ENCODE measurements at regions not wholly inside any gene's neighbourhood (a gene's known extent, or its start where the extent isn't known, plus 50 kb on each side); places are given as distances from the start of the nearest gene placed in this dataset.

DNA sequence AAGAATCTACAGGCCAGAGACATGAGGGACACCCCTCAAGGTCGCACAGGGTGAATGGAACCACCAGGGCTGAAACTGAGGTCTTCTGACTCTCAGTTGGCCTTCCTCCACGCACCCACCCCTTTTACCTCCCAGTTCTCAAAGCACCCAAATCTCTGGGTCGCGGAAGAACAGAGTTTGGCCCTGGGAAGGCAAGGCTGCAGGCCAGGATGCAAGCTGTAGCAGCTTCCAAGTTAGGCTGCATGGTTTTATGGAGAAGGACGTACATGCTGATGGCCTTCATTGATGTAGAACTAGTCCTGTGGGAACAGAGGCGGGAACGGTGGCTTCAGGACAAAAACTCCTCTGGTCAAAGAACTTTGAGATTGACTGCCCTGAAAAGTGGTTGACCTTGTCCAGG lies 143.5 kb upstream of the B3GAT1 start:
- no peak for DNase-seq (ENCODE audit: low spot score)
- H3K27ac Mint-ChIP-seq (ENCODE audit: unreplicated experiment), result no peak overlapping the region
- H3K4me3 Mint-ChIP-seq (ENCODE audit: unreplicated experiment), result no peak overlapping the region
- no peaks in the 10 kb centered on the region for H3K36me3 Mint-ChIP-seq (ENCODE audit: low read depth)
- TF ChIP-seq, protein P1, sequence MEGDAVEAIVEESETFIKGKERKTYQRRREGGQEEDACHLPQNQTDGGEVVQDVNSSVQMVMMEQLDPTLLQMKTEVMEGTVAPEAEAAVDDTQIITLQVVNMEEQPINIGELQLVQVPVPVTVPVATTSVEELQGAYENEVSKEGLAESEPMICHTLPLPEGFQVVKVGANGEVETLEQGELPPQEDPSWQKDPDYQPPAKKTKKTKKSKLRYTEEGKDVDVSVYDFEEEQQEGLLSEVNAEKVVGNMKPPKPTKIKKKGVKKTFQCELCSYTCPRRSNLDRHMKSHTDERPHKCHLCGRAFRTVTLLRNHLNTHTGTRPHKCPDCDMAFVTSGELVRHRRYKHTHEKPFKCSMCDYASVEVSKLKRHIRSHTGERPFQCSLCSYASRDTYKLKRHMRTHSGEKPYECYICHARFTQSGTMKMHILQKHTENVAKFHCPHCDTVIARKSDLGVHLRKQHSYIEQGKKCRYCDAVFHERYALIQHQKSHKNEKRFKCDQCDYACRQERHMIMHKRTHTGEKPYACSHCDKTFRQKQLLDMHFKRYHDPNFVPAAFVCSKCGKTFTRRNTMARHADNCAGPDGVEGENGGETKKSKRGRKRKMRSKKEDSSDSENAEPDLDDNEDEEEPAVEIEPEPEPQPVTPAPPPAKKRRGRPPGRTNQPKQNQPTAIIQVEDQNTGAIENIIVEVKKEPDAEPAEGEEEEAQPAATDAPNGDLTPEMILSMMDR (IDR thresholded peaks at IDR 0.05), result no peak
- peaks cover 17% of the 10 kb centered on the region for H3K27me3 Mint-ChIP-seq (ENCODE audit: low read depth)
- H3K4me1 Mint-ChIP-seq (ENCODE audit: low read depth), result peaks cover 5% of the 10 kb centered on the region
- peaks cover 5% of the 10 kb centered on the region for H3K9me3 Mint-ChIP-seq (ENCODE audit: low read depth)

DNA sequence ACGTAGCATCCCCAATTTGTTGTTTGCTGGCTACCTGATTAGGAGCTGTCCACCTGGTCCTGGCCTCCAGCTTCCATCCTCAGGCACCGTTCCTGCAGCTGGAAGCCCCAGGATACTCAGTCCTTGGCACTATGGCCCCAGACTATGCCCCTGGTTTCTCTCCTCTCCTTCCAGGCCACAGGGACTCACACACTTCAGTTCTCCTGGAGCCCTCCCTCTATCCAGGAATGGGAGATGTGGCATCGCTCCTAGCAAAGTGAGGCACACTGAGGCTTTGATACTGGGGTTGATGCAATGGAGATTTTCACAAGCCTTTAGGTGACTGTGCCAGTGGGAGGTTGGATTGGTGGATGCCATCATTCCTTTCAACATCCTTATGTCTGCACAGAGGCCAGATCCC lies 142.8 kb upstream of the B3GAT1 start:
- H3K9me3 Mint-ChIP-seq (ENCODE audit: low read depth), result peaks cover 7% of the 10 kb centered on the region
- peaks cover 2% of the 10 kb centered on the region for H3K36me3 Mint-ChIP-seq (ENCODE audit: low read depth)
- H3K4me1 Mint-ChIP-seq (ENCODE audit: low read depth), result no peaks in the 10 kb centered on the region
- no peak overlapping the region for H3K27ac Mint-ChIP-seq (ENCODE audit: unreplicated experiment)
- peaks cover 17% of the 10 kb centered on the region for H3K27me3 Mint-ChIP-seq (ENCODE audit: low read depth)
- H3K4me3 Mint-ChIP-seq (ENCODE audit: unreplicated experiment), result no peak overlapping the region
- DNase-seq (ENCODE audit: low spot score), result no peak
- TF ChIP-seq, protein P1 (IDR thresholded peaks at IDR 0.05), result no peak

DNA sequence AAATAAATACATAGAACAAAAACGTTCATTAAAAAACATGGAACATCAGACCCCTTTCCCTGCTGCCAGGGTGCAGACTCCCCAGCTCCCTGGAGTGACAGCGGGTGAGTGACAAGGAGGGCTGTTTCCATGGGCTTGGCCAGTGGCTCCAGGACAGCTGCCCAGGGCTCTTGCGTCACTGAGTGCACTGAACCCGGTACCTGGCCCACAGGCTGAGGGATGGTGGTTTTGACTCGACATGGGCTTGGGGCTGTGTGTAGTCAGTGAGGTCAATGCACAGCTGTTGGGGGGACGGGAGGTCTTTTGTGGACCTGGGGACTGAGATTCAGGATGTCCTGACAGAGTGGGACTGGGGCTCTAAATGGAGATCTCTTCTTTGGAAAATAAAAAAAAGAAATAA lies 142.1 kb upstream of the B3GAT1 start:
- H3K36me3 Mint-ChIP-seq (ENCODE audit: low read depth), result peaks cover 2% of the 10 kb centered on the region
- H3K4me1 Mint-ChIP-seq (ENCODE audit: low read depth), result no peaks in the 10 kb centered on the region
- no peak overlapping the region for H3K4me3 Mint-ChIP-seq (ENCODE audit: unreplicated experiment)
- TF ChIP-seq, protein P1 (IDR thresholded peaks at IDR 0.05), result no peak
- no peak for DNase-seq (ENCODE audit: low spot score)
- no peak overlapping the region for H3K27ac Mint-ChIP-seq (ENCODE audit: unreplicated experiment)
- H3K9me3 Mint-ChIP-seq (ENCODE audit: low read depth), result peaks cover 10% of the 10 kb centered on the region
- peaks cover 17% of the 10 kb centered on the region for H3K27me3 Mint-ChIP-seq (ENCODE audit: low read depth)

DNA sequence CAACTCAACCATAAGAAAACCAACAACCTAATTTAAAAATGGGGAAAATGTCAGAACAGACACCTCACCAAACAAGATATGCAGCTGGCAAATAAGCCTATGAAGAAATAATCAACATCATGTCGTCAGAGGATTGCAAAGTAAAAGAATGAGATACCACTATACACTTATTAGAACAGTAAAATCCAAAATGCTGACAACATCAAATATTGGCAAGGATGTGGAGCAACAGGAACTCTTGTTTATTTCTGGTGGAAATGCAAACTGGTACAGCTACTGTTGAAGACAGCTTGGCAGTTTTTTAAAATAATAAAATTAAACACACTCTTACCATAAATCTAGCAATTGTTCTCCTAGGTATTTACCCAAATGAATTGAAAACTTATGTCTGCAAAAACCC lies 140.7 kb upstream of the B3GAT1 start:
- Mint-ChIP-seq H3K9me3 (ENCODE audit: low read depth) (peaks cover 10% of the 10 kb centered on the region), H3K4me1 (ENCODE audit: low read depth) (no peaks in the 10 kb centered on the region), H3K27ac (ENCODE audit: unreplicated experiment) (no peak overlapping the region), H3K4me3 (ENCODE audit: unreplicated experiment) (no peak overlapping the region), H3K27me3 (ENCODE audit: low read depth) (peaks cover 9% of the 10 kb centered on the region), H3K36me3 (ENCODE audit: low read depth) (peaks cover 2% of the 10 kb centered on the region)
- TF ChIP-seq, protein P1 (IDR thresholded peaks at IDR 0.05), result no peak
- no peak for DNase-seq (ENCODE audit: low spot score)

DNA sequence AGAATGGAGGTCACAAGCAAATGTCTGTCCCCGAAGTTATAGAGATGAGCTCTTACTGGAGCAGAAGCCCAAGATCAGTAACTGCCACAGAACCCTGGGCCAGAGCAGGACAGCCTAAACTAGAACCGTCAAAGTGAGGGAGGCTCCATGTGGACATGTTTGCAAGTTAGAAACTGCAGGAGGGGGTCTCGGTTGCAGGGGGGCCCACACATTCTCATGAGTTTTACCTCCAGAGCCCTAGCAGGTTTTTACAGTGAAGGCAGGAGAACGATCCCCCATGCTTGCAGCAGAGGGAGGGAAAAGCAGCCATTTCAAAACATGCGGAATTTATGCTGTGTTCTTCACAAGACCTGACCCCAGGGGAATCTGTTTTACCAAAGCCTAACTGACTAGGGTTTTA lies 133.5 kb upstream of the B3GAT1 start:
- DNase-seq (ENCODE audit: low spot score), result no peak
- Mint-ChIP-seq H3K36me3 (ENCODE audit: low read depth) (peaks cover 3% of the 10 kb centered on the region), H3K4me1 (ENCODE audit: low read depth) (peaks cover 5% of the 10 kb centered on the region), H3K4me3 (ENCODE audit: unreplicated experiment) (no peak overlapping the region), H3K27me3 (ENCODE audit: low read depth) (peaks cover 2% of the 10 kb centered on the region), H3K27ac (ENCODE audit: unreplicated experiment) (no peak overlapping the region), H3K9me3 (ENCODE audit: low read depth) (peaks cover 16% of the 10 kb centered on the region)
- TF ChIP-seq, protein P1 (IDR thresholded peaks at IDR 0.05), result no peak

Measured in chondrocyte (in vitro differentiated cells).